ENCODE measurements at regions not wholly inside any gene's neighbourhood (a gene's known extent, or its start where the extent isn't known, plus 50 kb on each side); places are given as distances from the start of the nearest gene placed in this dataset.

- H3K27me3 ChIP-seq (ENCODE audit: control insufficient read depth, insufficient read depth): no peaks in the 10 kb centered on the region
- intact Hi-C loops (cut with DNase I): no loop called here
- ATAC-seq (no peak), DNase-seq (no peak)
- H3K4me3 ChIP-seq (ENCODE audit: low read length): no peak overlapping the region
- no peaks in the 10 kb centered on the region for H3K9me3 ChIP-seq (ENCODE audit: control insufficient read depth, low read length)
- WGBS: 90% methylated on average over 5 of the region's 5 CpGs
- H3K4me1 ChIP-seq (ENCODE audit: control insufficient read depth, insufficient read depth, low read length): no peaks in the 10 kb centered on the region
- H3K27ac ChIP-seq (ENCODE audit: low read length): no peak overlapping the region
Observed at GRCh38 chr10:10777723-10778122, 239.9 kb upstream of the CELF2 start.

- H3K9me3 ChIP-seq (ENCODE audit: control insufficient read depth, low read length): no peaks in the 10 kb centered on the region
- no peak overlapping the region for H3K4me3 ChIP-seq (ENCODE audit: low read length)
- intact Hi-C loops (cut with DNase I): no loop called here
- no peaks in the 10 kb centered on the region for H3K4me1 ChIP-seq (ENCODE audit: control insufficient read depth, insufficient read depth, low read length)
- no peaks in the 10 kb centered on the region for H3K27me3 ChIP-seq (ENCODE audit: control insufficient read depth, insufficient read depth)
- H3K27ac ChIP-seq (ENCODE audit: low read length): no peak overlapping the region
- ATAC-seq (no peak), DNase-seq (no peak)
- 84% methylated on average over 2 of the region's 2 CpGs for WGBS
Observed at GRCh38 chr10:10778959-10779358, 238.7 kb upstream of the CELF2 start.

DNA sequence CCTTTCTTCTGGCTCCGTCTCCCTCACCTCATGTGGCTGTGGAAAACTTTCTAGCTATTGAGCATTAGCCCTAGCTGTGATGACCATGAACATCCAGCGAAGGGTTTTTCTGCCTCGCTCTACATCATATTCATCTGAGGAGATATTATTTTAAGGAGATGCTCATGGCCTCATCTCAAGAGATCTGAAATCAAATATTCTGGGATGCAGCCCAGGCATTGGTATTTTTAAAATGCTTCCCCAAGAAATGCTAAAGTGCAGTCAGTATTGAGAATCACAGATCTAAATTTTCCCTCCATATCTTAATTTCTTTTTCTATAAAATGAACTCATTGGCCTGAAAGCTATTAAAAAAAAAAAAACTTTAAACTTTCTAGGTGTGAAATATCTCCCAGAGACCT, 238.2 kb upstream of the CELF2 start:
- DNase-seq (no peak), ATAC-seq (no peak)
- WGBS: 93% methylated on average over 3 of the region's 3 CpGs
- H3K4me3 ChIP-seq (ENCODE audit: low read length): no peak overlapping the region
- H3K9me3 ChIP-seq (ENCODE audit: control insufficient read depth, low read length): no peaks in the 10 kb centered on the region
- no peak overlapping the region for H3K27ac ChIP-seq (ENCODE audit: low read length)
- no peaks in the 10 kb centered on the region for H3K4me1 ChIP-seq (ENCODE audit: control insufficient read depth, insufficient read depth, low read length)
- no peaks in the 10 kb centered on the region for H3K27me3 ChIP-seq (ENCODE audit: control insufficient read depth, insufficient read depth)
- intact Hi-C loops (cut with DNase I): no loop called here

DNA sequence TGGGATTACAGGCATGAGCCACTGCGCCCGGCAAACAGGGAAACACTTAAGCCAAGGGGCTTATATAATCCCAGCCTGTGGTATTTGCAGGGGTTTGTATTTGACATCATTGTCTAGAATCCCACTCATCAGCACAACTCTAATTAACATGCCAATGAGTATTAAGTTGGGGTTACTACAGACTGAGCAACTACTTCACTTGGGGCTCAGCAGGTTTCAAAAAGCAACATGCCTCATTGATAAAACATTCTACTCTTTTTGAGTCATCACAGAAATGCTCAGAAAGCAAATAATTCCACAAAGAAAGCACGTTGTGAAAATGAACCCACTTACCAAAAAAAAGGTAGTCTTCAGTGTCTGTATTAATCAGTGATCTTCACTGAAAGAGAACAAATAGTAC, 236.9 kb upstream of the CELF2 start:
- 90% methylated on average over 3 of the region's 3 CpGs for WGBS
- Histone ChIP-seq H3K9me3 (ENCODE audit: control insufficient read depth, low read length) (no peaks in the 10 kb centered on the region), H3K4me3 (ENCODE audit: low read length) (no peak overlapping the region), H3K27me3 (ENCODE audit: control insufficient read depth, insufficient read depth) (no peaks in the 10 kb centered on the region), H3K27ac (ENCODE audit: low read length) (no peak overlapping the region), H3K4me1 (ENCODE audit: control insufficient read depth, insufficient read depth, low read length) (no peaks in the 10 kb centered on the region)
- DNase-seq: no peak
- intact Hi-C loops (cut with DNase I): no loop called here
- no peak for ATAC-seq

- no peak for DNase-seq
- ATAC-seq: no peak
- no peaks in the 10 kb centered on the region for H3K4me1 ChIP-seq (ENCODE audit: control insufficient read depth, insufficient read depth, low read length)
- intact Hi-C loops (cut with DNase I): no loop called here
- H3K27me3 ChIP-seq (ENCODE audit: control insufficient read depth, insufficient read depth): no peaks in the 10 kb centered on the region
- H3K9me3 ChIP-seq (ENCODE audit: control insufficient read depth, low read length): no peaks in the 10 kb centered on the region
- no peak overlapping the region for H3K27ac ChIP-seq (ENCODE audit: low read length)
- WGBS: 92% methylated on average over 5 of the region's 5 CpGs
- H3K4me3 ChIP-seq (ENCODE audit: low read length): no peak overlapping the region
Observed at GRCh38 chr10:10782603-10783002, 235.1 kb upstream of the CELF2 start.

DNA sequence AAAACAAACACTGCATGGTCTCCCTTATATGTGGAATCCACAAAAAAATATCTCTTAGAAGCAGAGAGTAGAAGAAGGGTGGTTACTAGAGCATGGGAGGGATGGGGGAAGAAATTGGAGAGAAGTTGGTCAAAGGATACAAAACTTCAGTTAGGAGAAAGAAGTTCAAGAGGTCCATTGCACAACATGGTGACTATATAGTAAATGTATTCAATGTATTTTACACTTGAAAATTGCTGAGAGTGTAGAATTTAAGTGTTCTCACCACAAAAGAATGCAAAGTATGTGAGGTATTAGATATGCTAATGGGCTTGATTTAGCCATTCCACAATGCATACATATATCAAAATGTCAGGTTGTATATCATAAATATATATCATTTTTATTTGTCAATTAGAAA, 232.0 kb upstream of the CELF2 start:
- ATAC-seq (no peak), DNase-seq (no peak)
- no peak overlapping the region for H3K4me3 ChIP-seq (ENCODE audit: low read length)
- H3K4me1 ChIP-seq (ENCODE audit: control insufficient read depth, insufficient read depth, low read length): no peaks in the 10 kb centered on the region
- H3K9me3 ChIP-seq (ENCODE audit: control insufficient read depth, low read length): no peaks in the 10 kb centered on the region
- intact Hi-C loops (cut with DNase I): no loop called here
- H3K27ac ChIP-seq (ENCODE audit: low read length): no peak overlapping the region
- no peaks in the 10 kb centered on the region for H3K27me3 ChIP-seq (ENCODE audit: control insufficient read depth, insufficient read depth)

DNA sequence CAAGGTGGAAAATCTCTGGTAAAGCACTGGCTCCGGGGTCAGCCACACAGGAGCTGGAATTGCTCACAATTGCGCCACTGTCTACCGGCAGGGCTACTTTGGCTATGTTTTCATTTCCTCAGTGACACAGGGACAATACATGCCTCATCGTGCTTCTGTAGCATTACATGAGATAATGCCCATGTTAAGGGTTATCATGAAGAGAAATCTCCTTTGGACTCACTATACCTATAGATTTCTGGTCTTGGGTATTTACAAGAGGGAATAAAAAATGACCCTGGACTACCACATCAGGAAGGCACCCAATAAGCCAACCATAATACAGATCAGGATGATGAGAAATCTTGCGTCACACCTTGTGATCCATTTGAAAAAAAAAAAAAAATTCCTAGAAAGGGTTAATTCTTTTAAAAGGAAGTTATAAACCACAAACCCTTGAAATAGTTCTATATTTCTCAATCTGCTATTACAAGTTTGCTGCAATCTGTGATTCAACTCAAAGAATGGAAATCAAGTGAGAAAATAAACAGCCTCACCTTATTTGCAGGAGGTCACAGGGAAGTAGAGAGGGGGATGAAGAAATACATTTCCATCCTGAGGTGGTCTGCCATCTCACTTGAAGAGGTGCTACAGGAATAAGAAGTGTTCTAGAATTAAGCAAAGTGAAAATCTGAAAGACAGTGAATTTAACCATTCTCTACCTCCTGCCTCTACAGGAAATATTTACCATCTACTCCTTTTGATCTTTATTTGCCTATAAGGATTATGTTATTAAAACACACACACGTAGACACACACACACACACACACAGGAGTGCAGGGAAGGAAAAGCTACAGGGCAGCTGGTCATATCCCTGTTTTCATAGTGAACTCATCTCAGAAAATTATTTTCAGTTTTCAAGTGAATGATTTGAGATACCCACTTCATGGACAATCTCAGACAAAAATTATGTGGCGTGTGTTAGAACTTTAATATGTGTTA, 231.3 kb upstream of the CELF2 start:
- DNase-seq (no peak), ATAC-seq (no peak)
- no peaks in the 10 kb centered on the region for H3K9me3 ChIP-seq (ENCODE audit: control insufficient read depth, low read length)
- no peak overlapping the region for H3K4me3 ChIP-seq (ENCODE audit: low read length)
- no peak overlapping the region for H3K27ac ChIP-seq (ENCODE audit: low read length)
- H3K27me3 ChIP-seq (ENCODE audit: control insufficient read depth, insufficient read depth): no peaks in the 10 kb centered on the region
- intact Hi-C loops (cut with DNase I): no loop called here
- WGBS: 73% methylated on average over 7 of the region's 7 CpGs
- H3K4me1 ChIP-seq (ENCODE audit: control insufficient read depth, insufficient read depth, low read length): no peaks in the 10 kb centered on the region

DNA sequence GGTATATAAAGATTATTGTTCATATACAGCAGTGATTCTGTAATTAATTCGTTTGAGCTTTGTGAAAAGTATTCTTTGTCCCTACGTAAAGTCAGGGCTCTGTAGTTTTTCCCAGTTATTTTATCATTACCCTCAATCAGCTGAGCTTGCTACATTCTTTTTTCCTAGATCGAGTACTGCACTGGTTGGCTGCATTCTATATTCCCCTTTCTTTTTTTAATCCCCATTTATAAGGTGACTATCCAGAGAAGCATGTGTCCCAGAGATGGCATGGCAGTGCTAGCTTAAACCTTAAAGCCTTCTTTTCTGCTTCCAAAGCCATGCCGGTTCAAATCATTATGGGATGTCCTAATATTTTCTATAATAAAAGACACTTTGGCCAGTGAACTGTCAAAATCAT, 230.1 kb upstream of the CELF2 start:
- Histone ChIP-seq H3K4me3 (ENCODE audit: low read length) (no peak overlapping the region), H3K27me3 (ENCODE audit: control insufficient read depth, insufficient read depth) (no peaks in the 10 kb centered on the region), H3K9me3 (ENCODE audit: control insufficient read depth, low read length) (no peaks in the 10 kb centered on the region), H3K4me1 (ENCODE audit: control insufficient read depth, insufficient read depth, low read length) (peaks cover 2% of the 10 kb centered on the region), H3K27ac (ENCODE audit: low read length) (no peak overlapping the region)
- DNase-seq (no peak), ATAC-seq (no peak)
- 43% methylated on average over 4 of the region's 4 CpGs for WGBS
- intact Hi-C loops (cut with DNase I): no loop called here

- intact Hi-C loops (cut with DNase I): no loop called here
- ATAC-seq (peak; percentile 58 to 64), DNase-seq (no peak)
- 45% methylated on average over 4 of the region's 4 CpGs for WGBS
- Histone ChIP-seq H3K4me3 (ENCODE audit: low read length) (no peak overlapping the region), H3K4me1 (ENCODE audit: control insufficient read depth, insufficient read depth, low read length) (peaks cover 2% of the 10 kb centered on the region), H3K9me3 (ENCODE audit: control insufficient read depth, low read length) (no peaks in the 10 kb centered on the region), H3K27ac (ENCODE audit: low read length) (peak overlapping the region; percentile 89), H3K27me3 (ENCODE audit: control insufficient read depth, insufficient read depth) (no peaks in the 10 kb centered on the region)
Observed at GRCh38 chr10:10788761-10789160, 228.9 kb upstream of the CELF2 start.

GRCh38 chr10:10791869-10792268, 225.8 kb upstream of the CELF2 start:
- WGBS: 57% methylated on average over 3 of the region's 3 CpGs
- DNase-seq: no peak
- intact Hi-C loops (cut with DNase I): loop anchor here in 3 of 4 donors (10.0 kb wide), 3 partner anchors 83 to 463 kb away; partner anchors contain the start of gene CELF2 (in 1 of the 3)

GRCh38 chr10:10792681-10793080, 225.0 kb upstream of the CELF2 start:
- H3K27ac ChIP-seq (ENCODE audit: low read length): no peak overlapping the region
- peak; percentile 53 to 66 for ATAC-seq
- H3K4me3 ChIP-seq (ENCODE audit: low read length): no peak overlapping the region
- WGBS: 20% methylated on average over 3 of the region's 3 CpGs
- peaks cover 2% of the 10 kb centered on the region for H3K4me1 ChIP-seq (ENCODE audit: control insufficient read depth, insufficient read depth, low read length)
- DNase-seq: no peak
- no peaks in the 10 kb centered on the region for H3K27me3 ChIP-seq (ENCODE audit: control insufficient read depth, insufficient read depth)
- no peaks in the 10 kb centered on the region for H3K9me3 ChIP-seq (ENCODE audit: control insufficient read depth, low read length)
- intact Hi-C loops (cut with DNase I): loop anchor here in 3 of 4 donors (10.0 kb wide), 3 partner anchors 82 to 462 kb away; partner anchors contain the start of gene CELF2 (in 1 of the 3)

More at GRCh38 chr10:10791869-10792268, 225.8 kb upstream of the CELF2 start:
- ATAC-seq: no peak
- H3K27ac ChIP-seq (ENCODE audit: low read length): no peak overlapping the region
- H3K4me1 ChIP-seq (ENCODE audit: control insufficient read depth, insufficient read depth, low read length): peaks cover 2% of the 10 kb centered on the region
- no peaks in the 10 kb centered on the region for H3K9me3 ChIP-seq (ENCODE audit: control insufficient read depth, low read length)
- H3K27me3 ChIP-seq (ENCODE audit: control insufficient read depth, insufficient read depth): no peaks in the 10 kb centered on the region
- peak overlapping the region; percentile 18 for H3K4me3 ChIP-seq (ENCODE audit: low read length)

Measured in right cardiac atrium (tissue), 5 donors.